SH-SY5Y (cell line): ENCODE measurements at regions not wholly inside any gene's neighbourhood (a gene's known extent, or its start where the extent isn't known, plus 50 kb on each side); places are given as distances from the start of the nearest gene placed in this dataset.

Source experiments
- GATA2 ChIP-seq: IDR thresholded peaks from 2 replicates; pipeline ENCODE4 v1.6.1; 2011; ENCODE audit warnings: mild to moderate bottlenecking, low read depth, low read length
- GATA3 ChIP-seq: IDR thresholded peaks from 2 replicates; pipeline ENCODE4 v1.6.1; 2011; ENCODE audit warnings: low read depth, mild to moderate bottlenecking, low read length, moderate library complexity

DNA sequence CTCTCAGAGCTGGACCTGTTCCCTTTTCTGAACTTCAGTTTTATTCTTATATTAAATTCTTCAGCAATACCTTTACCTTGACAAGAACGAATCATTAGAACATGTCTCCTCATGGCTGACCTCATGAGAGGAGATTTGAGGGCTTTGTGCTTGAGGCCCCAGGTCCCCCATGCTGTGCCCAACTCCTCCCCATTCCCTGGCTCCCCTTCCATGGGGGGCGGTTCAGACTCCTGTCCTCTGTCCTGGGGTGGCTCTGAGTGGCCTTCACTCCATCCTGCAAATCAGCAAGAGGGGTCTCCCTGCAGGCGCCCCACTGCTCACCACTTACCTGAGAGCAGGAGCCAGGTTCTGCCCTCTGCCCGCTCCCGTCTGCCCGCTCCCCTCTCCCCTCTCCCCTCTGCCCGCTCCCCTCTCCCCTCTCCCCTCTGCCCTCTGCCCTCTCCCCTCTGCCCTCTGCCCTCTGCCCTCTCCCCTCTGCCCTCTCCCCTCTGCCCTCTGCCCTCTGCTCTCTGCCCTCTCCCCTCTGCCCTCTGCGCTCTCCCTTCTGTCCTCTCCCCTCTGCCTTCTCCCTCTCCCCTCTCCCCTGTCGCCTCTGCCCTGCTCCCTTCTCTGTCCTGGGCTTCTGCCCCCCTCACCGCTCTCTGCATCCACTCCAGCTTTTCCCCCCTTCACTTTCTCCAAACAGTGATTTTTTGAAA is 98.7 kb upstream of the ALKAL2 start:
- TF ChIP-seq GATA2 (no peak), GATA3 (no peak)

DNA sequence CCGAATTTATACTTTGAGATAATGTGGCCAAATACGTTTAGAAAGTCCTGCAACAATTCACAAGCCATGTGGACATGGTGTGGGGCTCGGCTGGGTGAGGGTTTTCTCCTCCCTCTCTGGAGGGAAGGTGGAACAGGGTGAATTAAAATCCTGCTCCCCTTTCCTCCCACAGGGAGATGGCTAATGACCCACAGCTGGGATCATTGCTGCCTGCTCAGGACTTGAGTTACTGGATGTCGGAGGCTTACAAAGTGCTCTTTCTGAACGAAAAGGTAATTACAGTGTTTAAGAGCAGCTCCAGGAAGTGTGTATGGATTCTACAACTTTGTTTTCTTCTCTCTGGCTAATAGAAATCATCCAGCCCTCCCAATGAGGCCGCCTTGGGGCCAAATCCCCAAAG is 97.9 kb upstream of the ALKAL2 start:
- TF ChIP-seq GATA2 (no peak), GATA3 (no peak)

DNA sequence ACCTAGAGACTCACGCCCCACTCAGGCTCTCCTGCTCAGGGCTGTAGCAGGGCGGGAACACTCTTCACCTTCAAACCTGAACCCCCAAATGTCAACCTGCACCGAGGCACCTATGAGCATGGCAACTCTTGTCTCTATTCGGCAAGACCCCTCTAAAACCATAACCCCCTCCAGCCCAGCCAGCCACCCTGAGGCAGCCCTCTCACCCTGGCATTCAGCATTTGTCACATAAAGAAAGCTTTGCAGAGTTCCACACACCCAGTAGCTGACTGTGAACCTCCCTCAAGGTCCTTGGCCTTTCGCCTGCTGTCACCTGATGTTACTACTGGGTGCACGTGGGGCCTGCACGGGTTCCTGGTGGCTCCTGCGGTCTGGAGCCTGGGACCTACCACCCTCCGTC is 97.2 kb upstream of the ALKAL2 start:
- TF ChIP-seq GATA3 (no peak), GATA2 (no peak)

DNA sequence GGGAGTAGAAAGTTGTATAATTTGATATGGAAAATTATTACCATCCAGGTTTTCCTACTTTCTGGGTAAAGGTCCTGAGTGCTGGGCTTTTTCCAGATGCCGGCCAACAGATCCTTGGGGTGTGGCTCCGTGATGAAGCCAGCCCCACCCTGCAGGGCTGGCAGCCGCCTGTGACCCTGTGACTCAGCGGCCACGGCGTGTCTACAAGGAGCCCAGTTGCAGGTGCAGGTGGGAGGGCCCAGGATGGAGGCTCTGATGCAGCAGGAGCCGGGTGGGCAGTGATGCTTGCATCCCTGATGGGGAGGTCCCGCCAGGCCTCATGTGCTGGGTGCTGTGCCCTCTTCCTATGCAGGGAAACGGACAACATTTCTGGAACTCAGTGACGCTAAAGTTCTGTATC is 96.0 kb upstream of the ALKAL2 start:
- TF ChIP-seq GATA3 (no peak), GATA2 (no peak)

DNA sequence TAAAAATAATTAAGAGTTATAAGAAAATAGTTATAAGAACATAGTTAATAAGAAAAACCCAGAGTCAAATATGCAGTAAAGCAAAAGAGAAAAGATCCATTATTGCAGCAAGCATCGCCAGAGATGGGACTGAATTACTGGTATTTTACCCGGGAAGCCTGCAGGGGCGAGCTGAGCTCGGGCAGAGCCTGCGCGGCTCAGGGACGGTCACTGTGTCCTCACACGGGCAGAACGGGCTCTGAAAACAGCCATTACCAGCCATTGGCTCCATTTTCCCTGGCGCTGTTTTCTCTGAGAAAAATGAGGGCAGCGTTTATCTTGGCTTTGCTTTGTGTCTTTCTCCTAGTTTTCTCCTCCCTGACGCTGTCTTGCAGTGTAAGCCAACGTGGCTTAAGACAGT is 95.3 kb upstream of the ALKAL2 start:
- TF ChIP-seq GATA2 (no peak), GATA3 (no peak)

DNA sequence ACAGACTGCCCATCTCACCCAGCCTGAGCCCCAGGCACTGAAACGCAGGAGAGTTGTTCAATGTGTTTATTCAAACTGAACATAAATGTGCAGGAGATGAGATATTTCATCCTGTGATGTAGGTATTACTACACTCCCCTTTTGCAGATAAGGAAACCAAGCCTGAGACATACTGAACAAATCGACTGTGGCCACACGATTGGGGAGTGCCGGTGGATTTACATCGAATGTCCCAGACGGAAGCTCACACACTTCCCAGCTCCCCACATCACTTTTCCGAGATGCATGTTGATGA is 94.8 kb upstream of the ALKAL2 start:
- TF ChIP-seq GATA2 (no peak), GATA3 (no peak)

DNA sequence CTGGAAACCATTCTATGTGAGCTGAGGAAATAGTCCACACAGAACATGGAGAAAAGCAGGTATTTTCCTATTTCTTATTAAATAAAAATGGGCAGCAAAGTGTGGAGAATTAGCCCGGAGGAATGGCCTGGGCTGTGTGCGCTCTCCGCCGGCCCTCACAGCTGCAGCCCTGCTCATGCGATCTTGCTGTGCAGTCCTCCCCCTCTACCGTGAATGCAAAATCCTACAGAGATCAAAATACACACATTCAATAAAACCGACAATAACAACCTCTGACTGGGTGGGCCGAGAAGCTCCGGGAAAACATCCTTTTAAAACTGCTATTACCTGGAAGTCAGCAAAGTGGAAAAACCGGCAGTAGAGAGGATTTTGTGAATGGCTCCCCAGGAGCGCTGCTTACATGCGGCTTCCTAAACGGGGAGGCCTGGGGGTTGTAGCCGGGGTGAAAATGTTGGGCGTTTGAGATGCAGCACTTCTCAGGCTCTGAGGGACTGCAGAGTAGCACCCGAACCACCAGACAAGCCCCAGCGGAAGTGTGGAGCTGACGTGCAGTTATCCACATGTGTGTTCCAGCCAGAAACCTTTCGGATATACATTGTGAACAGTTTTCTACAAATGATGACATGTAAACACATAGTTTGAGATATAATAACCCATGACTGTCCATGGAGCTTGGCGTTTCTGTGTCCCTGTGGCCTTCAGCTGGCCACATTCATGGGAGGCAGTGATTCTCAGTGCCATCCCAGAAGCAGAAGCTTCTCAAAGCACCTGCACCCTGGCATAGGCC is 94.2 kb upstream of the ALKAL2 start:
- TF ChIP-seq GATA3 (no peak), GATA2 (no peak)

DNA sequence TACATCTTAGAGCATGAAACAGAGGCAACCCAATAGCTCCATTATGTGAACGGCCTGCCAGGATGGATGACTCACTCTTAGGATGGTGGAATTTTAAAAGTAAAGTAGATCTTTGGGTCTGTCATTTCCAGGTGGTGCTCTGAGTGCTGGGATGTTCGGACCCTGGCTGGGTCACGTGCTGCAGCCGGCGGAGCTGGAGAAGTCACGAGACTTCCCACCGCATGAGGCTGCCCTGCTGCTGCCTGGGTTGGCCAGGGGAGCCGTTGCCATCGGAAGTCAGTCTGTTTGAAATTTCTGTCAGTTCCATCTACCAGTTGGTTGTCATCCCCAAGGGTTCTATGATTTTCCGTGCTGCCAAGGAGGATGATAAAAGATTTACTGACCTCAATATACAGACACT is 93.3 kb upstream of the ALKAL2 start:
- TF ChIP-seq GATA3 (no peak), GATA2 (no peak)

DNA sequence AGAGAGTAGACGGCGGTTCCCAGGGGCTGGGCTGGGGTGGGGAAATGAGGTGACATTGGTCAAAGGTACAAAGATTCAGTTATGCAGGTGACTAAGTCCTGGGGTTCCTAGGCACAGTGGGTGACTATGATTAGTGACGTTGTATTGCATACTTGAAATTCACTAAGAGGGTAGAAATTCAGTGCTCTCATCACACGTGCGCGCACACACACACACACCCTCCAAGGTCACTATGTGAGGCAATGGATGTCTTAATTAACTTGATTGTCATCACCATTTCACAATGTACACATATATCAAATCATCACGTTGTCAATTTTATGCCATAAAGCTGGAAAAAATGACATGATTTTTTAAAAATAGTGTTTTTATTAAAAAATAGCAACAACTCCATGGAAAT is 92.9 kb upstream of the ALKAL2 start:
- TF ChIP-seq GATA2 (no peak), GATA3 (no peak)

DNA sequence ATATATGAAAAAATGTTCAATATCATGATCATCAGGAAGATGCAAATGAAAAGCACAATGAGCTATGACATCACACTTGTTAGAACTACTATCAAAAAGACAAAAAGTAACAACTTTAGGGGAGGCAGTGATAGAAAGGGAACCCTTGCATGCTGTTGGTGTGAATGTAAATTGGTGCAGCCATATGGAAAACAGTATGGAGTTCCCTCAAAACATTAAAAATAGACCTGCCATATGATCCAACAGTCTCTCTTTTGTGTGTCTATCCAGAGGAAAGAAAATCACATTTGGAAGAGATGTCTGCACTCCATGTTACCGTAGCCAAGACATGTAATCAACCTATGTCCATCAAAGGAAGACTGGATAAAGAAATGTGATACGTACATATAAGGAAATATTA is 92.3 kb upstream of the ALKAL2 start:
- no peak for TF ChIP-seq GATA3
- TF ChIP-seq GATA2 = no peak

DNA sequence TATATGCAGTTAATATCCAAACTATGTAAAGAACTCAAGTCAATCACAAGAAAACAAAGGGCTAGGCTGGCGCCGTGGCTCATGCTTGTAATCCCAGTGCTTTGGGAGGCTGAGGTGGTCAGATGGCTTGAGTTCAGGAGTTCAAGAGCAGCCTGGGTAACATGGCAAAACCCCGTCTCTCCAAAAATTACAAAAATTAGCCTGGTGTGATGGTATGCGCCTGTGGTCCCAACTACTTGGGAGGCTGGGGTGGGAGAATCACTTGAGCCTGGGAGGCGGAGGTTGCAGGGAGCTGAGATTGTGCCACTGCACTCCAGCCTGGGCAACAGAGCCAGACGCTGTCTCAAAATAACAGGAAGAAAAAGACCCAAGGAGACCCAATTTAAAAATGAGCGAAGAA is 91.9 kb upstream of the ALKAL2 start:
- no peak for TF ChIP-seq GATA2
- no peak for TF ChIP-seq GATA3

DNA sequence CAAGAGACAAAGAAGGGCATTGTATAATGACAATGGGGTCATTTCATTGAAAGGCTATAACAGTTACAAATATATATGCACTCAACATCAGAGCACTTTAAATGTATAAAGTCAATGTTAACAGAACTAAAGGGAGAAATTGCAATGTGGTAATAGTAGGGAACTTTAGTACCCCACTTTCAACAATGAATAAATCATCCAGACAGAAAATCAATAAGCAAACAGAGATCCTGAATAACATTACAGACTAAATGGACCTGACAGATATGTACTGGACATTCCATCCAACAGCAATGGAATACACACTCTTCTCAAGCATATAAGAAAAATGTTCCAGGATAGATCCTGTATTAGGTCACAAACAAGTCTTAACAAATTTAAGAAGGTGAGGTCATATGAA is 90.5 kb upstream of the ALKAL2 start:
- no peak for TF ChIP-seq GATA2
- no peak for TF ChIP-seq GATA3

DNA sequence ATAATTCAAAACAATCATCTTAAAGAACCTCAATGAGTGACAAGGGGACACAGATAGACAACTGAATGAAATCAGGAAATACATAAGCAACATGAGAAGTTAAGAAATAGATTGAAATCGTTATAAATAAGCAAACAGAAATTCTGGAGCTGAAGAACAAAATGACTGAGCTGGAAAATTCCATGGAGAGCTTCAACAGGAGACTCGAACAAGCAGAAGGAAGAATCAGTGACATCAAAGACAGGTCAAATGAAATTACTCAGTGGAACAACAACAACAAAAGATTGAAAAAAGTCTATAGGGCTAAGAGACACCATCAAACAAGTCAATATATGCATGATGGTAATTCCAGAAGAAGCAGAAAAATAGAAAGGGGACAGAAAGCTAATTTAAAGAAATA is 89.5 kb upstream of the ALKAL2 start:
- TF ChIP-seq GATA3 (no peak), GATA2 (no peak)

DNA sequence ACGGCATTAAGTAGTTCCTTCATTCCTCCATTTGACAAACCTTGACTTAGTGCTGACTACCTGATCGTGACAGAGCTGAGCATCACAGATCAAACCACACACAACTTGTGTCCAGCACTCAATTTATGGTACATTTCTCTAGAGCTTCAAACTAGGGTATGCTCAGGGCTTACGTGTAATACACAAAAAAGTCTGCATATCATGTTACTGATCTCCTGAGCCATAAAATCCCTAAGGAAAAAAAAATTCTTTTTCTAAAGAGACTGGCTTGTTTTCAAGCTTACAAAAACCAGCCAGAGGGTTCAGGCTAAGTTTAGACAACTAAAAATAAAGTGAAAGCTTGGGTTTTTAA is 88.0 kb upstream of the ALKAL2 start:
- TF ChIP-seq GATA2 = no peak
- TF ChIP-seq GATA3 = no peak

DNA sequence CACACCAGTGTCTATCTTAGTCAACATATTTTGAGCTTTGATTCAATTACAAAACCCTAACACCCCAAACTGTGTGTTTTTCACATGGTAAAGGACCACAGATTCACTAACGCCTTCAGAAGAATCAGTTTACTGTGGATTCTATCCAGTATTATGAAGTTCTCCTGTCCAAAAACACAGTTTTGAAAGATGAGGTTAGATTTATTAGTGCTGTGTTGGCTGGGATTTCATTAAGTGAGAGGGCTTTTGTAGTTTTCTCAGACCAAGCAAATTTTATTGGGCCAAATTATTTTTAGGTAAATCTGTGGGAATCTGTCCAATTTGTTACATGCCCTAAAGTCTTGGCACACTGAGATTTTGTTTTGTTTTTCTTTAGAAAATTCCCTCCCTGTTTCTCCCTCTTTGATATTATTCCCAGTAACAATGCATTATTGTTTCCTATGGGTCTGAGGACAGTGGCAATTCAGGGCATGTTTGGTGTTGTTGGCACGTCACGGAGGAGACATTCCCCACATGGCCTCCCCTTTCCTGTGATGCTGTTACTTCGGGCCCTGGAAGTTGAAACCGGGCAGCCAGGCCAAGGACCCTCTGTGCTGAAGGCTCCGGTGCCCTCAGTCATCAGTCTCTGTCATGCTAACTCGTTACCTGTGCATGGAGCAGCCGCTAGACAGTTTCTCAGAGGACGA is 87.5 kb upstream of the ALKAL2 start:
- TF ChIP-seq GATA3 = no peak
- TF ChIP-seq GATA2 = no peak

DNA sequence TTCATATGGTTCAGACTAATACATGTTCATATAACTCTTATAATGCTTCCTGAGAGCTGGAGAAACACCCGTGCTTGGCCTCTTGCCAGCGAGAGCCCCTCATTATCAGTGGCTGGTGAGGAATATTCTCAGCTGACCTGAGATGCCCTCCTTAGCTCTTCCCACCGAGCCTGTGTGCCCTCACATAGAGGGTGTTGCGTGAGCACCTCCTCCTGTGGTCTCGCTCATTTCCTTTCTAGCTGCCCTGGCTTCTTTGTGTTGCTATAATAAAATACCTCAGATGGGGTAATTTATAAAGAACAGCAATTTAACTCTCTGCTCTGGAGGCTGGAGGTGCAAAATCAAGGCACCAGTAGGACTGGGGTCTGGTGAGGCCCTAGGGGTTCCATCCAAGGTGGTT is 80.5 kb upstream of the ALKAL2 start:
- no peak for TF ChIP-seq GATA3
- no peak for TF ChIP-seq GATA2
